HG03575 (cell line): ENCODE measurements at regions not wholly inside any gene's neighbourhood (a gene's known extent, or its start where the extent isn't known, plus 50 kb on each side); places are given as distances from the start of the nearest gene placed in this dataset.

Source experiments
- ATAC-seq: cut with Tn5 transposase; IDR thresholded peaks from one replicate; pipeline ENCODE4 v1.9.1; 2021; ENCODE audit not compliant: unreplicated experiment, insufficient number of reproducible peaks, low FRiP score; ENCODE audit errors: extremely low read depth

GRCh38 chr10:35928748-35929147, 286.7 kb upstream of the FZD8 start:
- no peak for ATAC-seq

- no peak for ATAC-seq
These were observed 285.9 kb upstream of the FZD8 start for GRCh38 chr10:35927990-35928488.

DNA sequence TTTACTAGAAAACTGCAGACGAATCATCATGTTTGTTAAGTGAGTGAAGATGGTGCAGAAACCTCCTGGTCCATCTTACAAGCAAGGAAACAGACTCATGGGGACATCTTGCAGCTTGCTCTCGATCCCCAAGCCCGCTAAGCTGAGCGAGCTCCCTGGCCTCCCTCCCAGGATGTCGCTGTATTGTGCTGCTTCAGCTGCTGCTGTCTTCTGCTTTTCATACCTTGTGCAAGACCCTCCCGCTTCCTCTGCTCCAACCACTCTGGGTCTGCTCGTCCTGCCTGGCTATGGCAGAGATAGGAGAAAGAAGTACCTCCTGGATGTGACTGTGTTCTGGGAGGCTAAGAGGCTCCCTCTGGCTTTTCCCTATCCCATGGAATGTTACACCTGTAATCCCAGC, 285.2 kb upstream of the FZD8 start:
- ATAC-seq: no peak

DNA sequence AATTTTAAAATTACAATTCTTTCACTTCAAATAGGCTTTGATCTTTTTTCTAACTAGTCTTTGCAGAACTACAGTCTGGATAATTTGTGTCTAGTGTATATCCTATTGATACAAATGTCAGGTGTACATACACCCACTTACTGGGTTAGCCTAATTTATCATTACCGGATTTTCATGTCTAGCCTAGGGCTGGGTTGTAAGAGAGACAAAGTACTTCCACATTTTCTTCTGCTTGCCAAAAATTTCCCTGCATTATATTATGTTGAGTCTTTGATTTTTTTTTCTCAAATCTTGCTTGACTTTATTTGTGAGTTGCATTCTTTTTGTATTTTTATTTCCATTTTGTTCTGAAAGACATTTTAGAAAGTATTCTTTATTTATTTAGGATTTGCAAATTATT, 284.8 kb upstream of the FZD8 start:
- no peak for ATAC-seq

GRCh38 chr10:35925493-35925892, 283.4 kb upstream of the FZD8 start:
- ATAC-seq: no peak

GRCh38 chr10:35924759-35925158, 282.7 kb upstream of the FZD8 start:
- no peak for ATAC-seq

DNA sequence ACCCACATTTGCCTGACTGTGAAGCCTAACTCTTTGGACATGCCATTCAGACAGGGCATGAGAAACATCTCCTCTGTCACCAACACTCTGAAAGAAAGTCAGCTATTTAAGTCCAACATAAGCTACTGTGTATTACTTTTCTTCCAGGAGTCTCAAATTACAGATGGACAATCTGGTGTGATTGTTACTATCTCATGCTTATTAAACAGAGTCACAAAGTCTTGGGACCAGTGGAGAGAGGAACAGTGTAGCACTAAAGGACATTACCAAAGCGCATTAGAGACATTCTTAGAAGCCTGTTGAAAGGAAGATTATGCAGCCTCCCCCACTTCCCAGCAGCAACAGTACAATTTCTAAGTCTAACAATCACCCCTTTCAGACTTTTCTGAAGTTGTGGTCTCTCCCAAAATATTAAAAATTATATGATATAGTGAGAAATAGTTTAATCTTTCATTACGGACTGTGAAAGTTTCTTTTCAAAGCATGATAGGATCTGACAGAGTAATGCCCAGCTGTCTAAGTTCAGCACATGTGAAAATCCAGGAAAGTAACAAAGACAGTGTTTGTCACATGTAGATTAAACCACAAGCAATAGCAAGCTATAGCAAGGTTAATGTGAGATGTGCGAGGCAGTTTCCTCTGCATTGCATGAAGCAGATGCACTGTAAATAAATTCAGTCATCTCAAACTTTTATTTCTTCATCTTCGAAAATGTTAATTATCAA, 280.9 kb upstream of the FZD8 start:
- no peak for ATAC-seq

- ATAC-seq: no peak
These were observed 279.8 kb upstream of the FZD8 start for GRCh38 chr10:35921866-35922350.

- ATAC-seq: no peak
These were observed 274.7 kb upstream of the FZD8 start for GRCh38 chr10:35916791-35917190.

DNA sequence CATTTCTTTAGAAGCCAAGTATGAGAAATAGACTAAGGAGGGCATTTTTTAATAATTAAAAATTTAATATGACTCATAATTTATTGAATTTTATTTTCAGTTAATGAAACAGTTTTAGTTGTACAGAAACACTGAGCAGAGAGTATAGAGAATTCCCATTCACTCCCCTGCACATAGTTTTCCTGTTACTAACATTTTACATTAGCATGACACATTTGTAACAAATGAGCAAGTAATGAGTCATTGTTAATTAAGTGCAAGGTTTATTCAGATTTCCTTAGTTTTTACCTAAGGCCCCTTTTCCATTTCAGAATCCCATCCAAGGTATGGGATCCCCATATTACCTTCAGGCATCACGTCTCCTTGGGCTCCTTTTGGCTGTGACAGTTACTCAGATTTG, 271.5 kb upstream of the FZD8 start:
- ATAC-seq: no peak

- no peak for ATAC-seq
These were observed 270.8 kb upstream of the FZD8 start for GRCh38 chr10:35912615-35913569.

DNA sequence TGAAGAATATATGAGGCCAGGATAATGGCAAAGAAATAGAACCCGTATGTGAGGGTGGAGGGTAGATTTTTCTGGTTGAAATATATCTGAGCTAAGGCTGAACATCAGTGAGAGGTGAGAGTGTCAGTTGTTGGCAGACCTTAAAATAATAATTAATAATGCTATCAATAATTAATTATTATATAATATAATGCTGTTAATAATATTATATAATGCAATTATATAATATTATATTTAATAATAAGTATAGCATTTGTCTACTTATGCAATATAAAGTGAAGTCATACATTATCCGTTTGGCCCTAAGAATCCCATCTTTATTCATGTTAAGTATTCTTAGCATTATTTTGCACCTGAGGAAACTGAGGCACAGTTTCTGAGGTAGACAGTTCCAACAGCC, 269.9 kb upstream of the FZD8 start:
- ATAC-seq: no peak

- ATAC-seq: no peak
These were observed 269.1 kb upstream of the FZD8 start for GRCh38 chr10:35911233-35911632.

- ATAC-seq: no peak
These were observed 268.1 kb upstream of the FZD8 start for GRCh38 chr10:35910234-35910633.

DNA sequence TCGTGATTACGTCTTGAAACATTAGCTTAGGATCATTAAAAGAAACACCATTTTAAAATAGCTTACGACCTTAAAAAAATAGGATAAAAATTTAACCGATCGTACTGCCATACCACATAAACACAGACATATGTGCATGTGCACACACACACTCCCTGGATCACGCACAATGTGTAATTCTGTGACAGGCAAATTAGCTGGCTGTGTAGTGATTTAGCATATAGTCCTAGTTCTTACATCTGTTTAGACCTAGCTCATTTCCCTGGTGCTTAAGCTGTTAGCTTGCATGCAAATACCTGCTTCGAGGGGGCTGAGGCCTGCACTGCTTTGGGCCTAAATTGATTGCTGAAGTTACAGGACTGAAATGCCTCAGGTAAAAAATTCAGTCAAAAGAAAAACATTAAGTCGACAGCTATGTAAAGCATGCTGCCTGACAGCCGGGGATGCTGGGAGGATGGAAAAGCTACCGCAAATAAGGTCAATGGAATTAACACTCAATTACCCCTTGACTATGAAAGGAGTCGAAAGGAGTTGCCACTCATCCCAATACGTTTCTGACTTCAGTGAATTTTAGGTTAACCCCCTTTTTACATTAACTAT, 267.1 kb upstream of the FZD8 start:
- no peak for ATAC-seq

- no peak for ATAC-seq
These were observed 266.4 kb upstream of the FZD8 start for GRCh38 chr10:35908451-35908850.

- no peak for ATAC-seq
These were observed 265.5 kb upstream of the FZD8 start for GRCh38 chr10:35907548-35907947.

DNA sequence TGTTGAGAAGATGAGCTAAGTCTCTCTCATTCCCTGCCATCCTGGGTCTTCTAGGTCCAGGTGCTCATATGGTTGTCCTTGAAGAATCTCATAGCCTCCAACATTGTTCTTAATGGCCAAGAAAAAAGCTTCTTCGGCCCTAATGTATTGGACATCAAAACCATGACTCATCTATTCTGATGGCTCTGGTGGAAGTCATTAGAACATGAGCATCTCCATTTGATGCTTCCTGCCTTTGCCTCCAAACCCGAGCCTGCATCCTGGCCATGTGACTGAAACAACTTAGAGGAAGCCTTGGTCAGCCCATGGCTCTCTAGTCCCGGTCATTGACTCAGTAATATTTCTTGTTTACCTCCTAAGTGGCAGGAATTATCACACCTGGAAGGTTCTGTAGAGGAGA, 264.1 kb upstream of the FZD8 start:
- no peak for ATAC-seq

GRCh38 chr10:35903021-35903420, 260.9 kb upstream of the FZD8 start:
- ATAC-seq: no peak
